WERI-Rb-1 (cell line): ENCODE measurements at regions not wholly inside any gene's neighbourhood (a gene's known extent, or its start where the extent isn't known, plus 50 kb on each side); places are given as distances from the start of the nearest gene placed in this dataset.

Source experiments
- DNase-seq: peaks from one replicate; pipeline ENCODE4 v3.0.0-alpha.2; 2020
- H3K27ac ChIP-seq: fragments of 250-450 bp; sonication (Bioruptor Pico); 2 replicates; pipeline ENCODE4 v1.5.1; 2020; ENCODE audit warnings: mild to moderate bottlenecking, moderate library complexity
- H3K27me3 ChIP-seq: fragments of 250-450 bp; sonication (Bioruptor Pico); 2 replicates; pipeline ENCODE4 v1.5.1; 2021; ENCODE audit warnings: mild to moderate bottlenecking, low read depth, moderate library complexity; ENCODE audit not compliant: insufficient read depth, severe bottlenecking
- H3K36me3 ChIP-seq: fragments of 250-450 bp; sonication (Bioruptor Pico); 2 replicates; pipeline ENCODE4 v1.5.1; 2020; ENCODE audit warnings: mild to moderate bottlenecking, moderate library complexity
- H3K4me3 ChIP-seq: 2 replicates; pipeline ENCODE4 v1.5.1; 2011; ENCODE audit warnings: low read depth, mild to moderate bottlenecking, control low read depth, low read length
- H3K9me3 ChIP-seq: fragments of 250-450 bp; sonication (Bioruptor Pico); 2 replicates; pipeline ENCODE4 v1.5.1; 2021; ENCODE audit warnings: mild to moderate bottlenecking, moderate library complexity; ENCODE audit not compliant: severe bottlenecking
- CTCF ChIP-seq: IDR thresholded peaks from 2 replicates; pipeline ENCODE4 v1.5.1; 2011; ENCODE audit warnings: low read depth, mild to moderate bottlenecking, control low read depth, inconsistent platforms, low read length

GRCh38 chr11:127971448-127971847 lies 615.9 kb downstream of the ETS1 start:
- H3K4me3 ChIP-seq: no peak overlapping the region
- DNase-seq: no peak
- H3K27me3 ChIP-seq: no peaks in the 10 kb centered on the region
- TF ChIP-seq CTCF: no peak
- H3K9me3 ChIP-seq: no peaks in the 10 kb centered on the region
- no peak overlapping the region for H3K27ac ChIP-seq
- no peaks in the 10 kb centered on the region for H3K36me3 ChIP-seq

GRCh38 chr11:127966821-127967220 lies 620.5 kb downstream of the ETS1 start:
- H3K36me3 ChIP-seq: no peaks in the 10 kb centered on the region
- H3K4me3 ChIP-seq: no peak overlapping the region
- no peaks in the 10 kb centered on the region for H3K27me3 ChIP-seq
- TF ChIP-seq CTCF: no peak
- DNase-seq: no peak
- H3K27ac ChIP-seq: no peak overlapping the region
- H3K9me3 ChIP-seq: no peaks in the 10 kb centered on the region

GRCh38 chr11:127965939-127966668 lies 621.3 kb downstream of the ETS1 start:
- H3K27ac ChIP-seq: no peak overlapping the region
- no peak for DNase-seq
- H3K27me3 ChIP-seq: no peaks in the 10 kb centered on the region
- no peak for TF ChIP-seq CTCF
- H3K9me3 ChIP-seq: no peaks in the 10 kb centered on the region
- no peaks in the 10 kb centered on the region for H3K36me3 ChIP-seq
- no peak overlapping the region for H3K4me3 ChIP-seq

GRCh38 chr11:127962416-127962815 lies 624.9 kb downstream of the ETS1 start:
- Histone ChIP-seq H3K36me3 (no peaks in the 10 kb centered on the region), H3K27me3 (no peaks in the 10 kb centered on the region), H3K9me3 (no peaks in the 10 kb centered on the region), H3K4me3 (no peak overlapping the region), H3K27ac (no peak overlapping the region)
- no peak for DNase-seq
- TF ChIP-seq CTCF: no peak

- H3K27me3 ChIP-seq: no peaks in the 10 kb centered on the region
- DNase-seq: no peak
- H3K27ac ChIP-seq: no peak overlapping the region
- H3K36me3 ChIP-seq: no peaks in the 10 kb centered on the region
- H3K9me3 ChIP-seq: no peaks in the 10 kb centered on the region
- no peak for TF ChIP-seq CTCF
- H3K4me3 ChIP-seq: no peak overlapping the region
Measured at GRCh38 chr11:127950162-127950561, 637.2 kb downstream of the ETS1 start.

GRCh38 chr11:127943763-127944162 lies 643.6 kb downstream of the ETS1 start:
- Histone ChIP-seq H3K27me3 (no peaks in the 10 kb centered on the region), H3K9me3 (no peaks in the 10 kb centered on the region), H3K4me3 (no peak overlapping the region), H3K36me3 (no peaks in the 10 kb centered on the region), H3K27ac (no peak overlapping the region)
- TF ChIP-seq CTCF: no peak
- no peak for DNase-seq
